ENCODE measurements at regions not wholly inside any gene's neighbourhood (a gene's known extent, or its start where the extent isn't known, plus 50 kb on each side); places are given as distances from the start of the nearest gene placed in this dataset.

GRCh38 chr3:99475229-99475628 is 163.2 kb upstream of the COL8A1 start:
- no peaks in the 10 kb centered on the region for H3K36me3 Mint-ChIP-seq (ENCODE audit: low read depth)
- no peaks in the 10 kb centered on the region for H3K4me1 Mint-ChIP-seq (ENCODE audit: low read depth)
- no peaks in the 10 kb centered on the region for H3K27me3 Mint-ChIP-seq
- ChIA-PET POLR2A (no interaction called here), CTCF (no interaction called here)
- H3K27ac Mint-ChIP-seq: no peak overlapping the region
- no peak for DNase-seq
- H3K4me3 Mint-ChIP-seq: no peak overlapping the region
- intact Hi-C loops (cut with micrococcal nuclease): no loop called here
- peaks cover 3% of the 10 kb centered on the region for H3K9me3 Mint-ChIP-seq
- ATAC-seq: no peak
- no peak for TF ChIP-seq CTCF (IDR thresholded peaks at IDR 0.05)

GRCh38 chr3:99474776-99475175 is 163.6 kb upstream of the COL8A1 start:
- CTCF ChIA-PET: no interaction called here
- no peaks in the 10 kb centered on the region for H3K27me3 Mint-ChIP-seq
- intact Hi-C loops (cut with micrococcal nuclease): no loop called here
- peaks cover 3% of the 10 kb centered on the region for H3K9me3 Mint-ChIP-seq
- H3K4me1 Mint-ChIP-seq (ENCODE audit: low read depth): no peaks in the 10 kb centered on the region
- TF ChIP-seq CTCF (IDR thresholded peaks at IDR 0.05): no peak
- ATAC-seq (no peak), DNase-seq (no peak)
- no peaks in the 10 kb centered on the region for H3K36me3 Mint-ChIP-seq (ENCODE audit: low read depth)
- H3K4me3 Mint-ChIP-seq: no peak overlapping the region
- no peak overlapping the region for H3K27ac Mint-ChIP-seq
- POLR2A ChIA-PET: no interaction called here

- ATAC-seq (no peak), DNase-seq (no peak)
- no peak overlapping the region for H3K27ac Mint-ChIP-seq
- no peaks in the 10 kb centered on the region for H3K4me1 Mint-ChIP-seq (ENCODE audit: low read depth)
- no peaks in the 10 kb centered on the region for H3K27me3 Mint-ChIP-seq
- peaks cover 3% of the 10 kb centered on the region for H3K9me3 Mint-ChIP-seq
- intact Hi-C loops (cut with micrococcal nuclease): no loop called here
- no peak for TF ChIP-seq CTCF (IDR thresholded peaks at IDR 0.05)
- CTCF ChIA-PET: no interaction called here
- POLR2A ChIA-PET: no interaction called here
- no peaks in the 10 kb centered on the region for H3K36me3 Mint-ChIP-seq (ENCODE audit: low read depth)
- no peak overlapping the region for H3K4me3 Mint-ChIP-seq
Measured at GRCh38 chr3:99473321-99473751, 165.1 kb upstream of the COL8A1 start.

GRCh38 chr3:99472385-99472784 is 166.0 kb upstream of the COL8A1 start:
- Mint-ChIP-seq H3K4me1 (ENCODE audit: low read depth) (no peaks in the 10 kb centered on the region), H3K27me3 (no peaks in the 10 kb centered on the region), H3K9me3 (peaks cover 4% of the 10 kb centered on the region), H3K27ac (no peak overlapping the region), H3K4me3 (no peak overlapping the region), H3K36me3 (ENCODE audit: low read depth) (no peaks in the 10 kb centered on the region)
- ChIA-PET POLR2A (no interaction called here), CTCF (no interaction called here)
- DNase-seq (no peak), ATAC-seq (no peak)
- TF ChIP-seq CTCF (IDR thresholded peaks at IDR 0.05): no peak
- intact Hi-C loops (cut with micrococcal nuclease): no loop called here

- DNase-seq: no peak
- no peak for TF ChIP-seq CTCF (IDR thresholded peaks at IDR 0.05)
- no peak for ATAC-seq
- no peaks in the 10 kb centered on the region for H3K4me1 Mint-ChIP-seq (ENCODE audit: low read depth)
- peaks cover 3% of the 10 kb centered on the region for H3K9me3 Mint-ChIP-seq
- no peaks in the 10 kb centered on the region for H3K36me3 Mint-ChIP-seq (ENCODE audit: low read depth)
- intact Hi-C loops (cut with micrococcal nuclease): no loop called here
- no peak overlapping the region for H3K4me3 Mint-ChIP-seq
- H3K27me3 Mint-ChIP-seq: no peaks in the 10 kb centered on the region
- H3K27ac Mint-ChIP-seq: no peak overlapping the region
- CTCF ChIA-PET: no interaction called here
- POLR2A ChIA-PET: no interaction called here
Measured at GRCh38 chr3:99471353-99472323, 166.8 kb upstream of the COL8A1 start.
